ENCODE measurements at regions not wholly inside any gene's neighbourhood (a gene's known extent, or its start where the extent isn't known, plus 50 kb on each side); places are given as distances from the start of the nearest gene placed in this dataset.
A peak's percentile ranks its signal among the peaks of the same experiment; 100 is the strongest.

DNA sequence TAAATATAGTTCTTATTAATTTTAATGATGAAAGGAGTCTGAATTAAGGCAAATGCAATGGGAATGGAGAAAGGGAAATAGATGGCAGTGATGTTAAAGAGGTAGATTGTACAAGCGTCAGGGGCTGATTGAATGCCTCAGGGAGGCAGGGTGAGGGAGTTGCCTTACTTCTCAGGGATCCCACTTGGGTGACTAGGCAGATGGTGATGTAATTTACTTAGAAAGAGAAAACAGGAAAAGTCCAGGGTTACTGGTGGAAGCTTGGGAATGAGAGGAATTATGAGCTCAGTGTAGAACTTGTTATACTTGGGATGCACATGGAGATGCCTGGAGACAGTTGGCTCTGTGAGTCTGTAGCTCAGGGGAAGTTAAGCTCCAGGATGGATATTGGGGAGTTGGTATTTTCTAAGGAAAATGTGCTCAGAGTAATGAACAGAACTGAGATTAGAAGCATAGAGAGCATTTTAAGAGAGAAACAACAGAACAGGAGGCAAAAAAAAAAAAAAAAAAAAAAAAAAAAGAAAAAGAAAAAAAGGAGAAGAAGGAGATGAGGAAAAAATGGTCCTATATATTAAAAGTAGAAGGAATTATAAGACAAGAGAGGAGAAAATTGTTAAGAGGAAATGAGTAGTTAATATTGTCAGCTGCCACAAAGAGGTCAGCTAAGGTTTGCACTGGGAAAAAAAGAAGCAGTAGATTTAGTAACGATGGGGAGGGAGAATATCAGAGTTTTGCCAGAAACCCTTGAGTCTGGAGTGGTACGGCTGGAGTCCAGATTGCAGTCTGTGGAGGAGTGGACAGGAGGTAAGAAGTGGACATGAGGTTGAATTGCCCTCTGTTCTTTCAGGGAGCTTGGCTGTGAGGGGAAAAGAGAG is 88.0 kb upstream of the ELL2 start:
- intact Hi-C loops (cut with micrococcal nuclease; ENCODE audit: unreplicated experiment): no loop called here
- no peak for DNase-seq (ENCODE audit: low read depth, low spot score)
- Histone ChIP-seq H3K27ac (ENCODE audit: low read length) (peak overlapping the region; percentile 52; the same call in 1 of the 2 replicates), H3K9me3 (ENCODE audit: control insufficient read depth, insufficient read depth, low read depth, low read length) (no peaks in the 10 kb centered on the region), H3K4me1 (ENCODE audit: control insufficient read depth, insufficient read depth, low read length) (no peaks in the 10 kb centered on the region), H3K36me3 (ENCODE audit: control insufficient read depth, insufficient read depth, low read length) (no peaks in the 10 kb centered on the region), H3K27me3 (ENCODE audit: control insufficient read depth, insufficient read depth, low read length) (no peaks in the 10 kb centered on the region), H3K4me3 (ENCODE audit: low read depth in 2 of 2, low read length in 2 of 2) (no peak overlapping the region)
- ChIA-PET POLR2A (no interaction called here), CTCF (no interaction called here)
- TF ChIP-seq REST (IDR thresholded peaks at IDR 0.05; ENCODE audit: insufficient read depth in 1 of 2, low read depth in 2 of 2, low read length in 1 of 2) (no peak), POLR2AphosphoS5 (IDR thresholded peaks at IDR 0.05; ENCODE audit: low read depth, low read length) (no peak)
- no peak for ATAC-seq
- in situ Hi-C loops (cut with HindIII; ENCODE audit: low pct_unique_long_range_greater_than_20kb, low sequenced_read_pairs): no loop called here
- BruUV-seq (replicated peaks): no TSS peak

DNA sequence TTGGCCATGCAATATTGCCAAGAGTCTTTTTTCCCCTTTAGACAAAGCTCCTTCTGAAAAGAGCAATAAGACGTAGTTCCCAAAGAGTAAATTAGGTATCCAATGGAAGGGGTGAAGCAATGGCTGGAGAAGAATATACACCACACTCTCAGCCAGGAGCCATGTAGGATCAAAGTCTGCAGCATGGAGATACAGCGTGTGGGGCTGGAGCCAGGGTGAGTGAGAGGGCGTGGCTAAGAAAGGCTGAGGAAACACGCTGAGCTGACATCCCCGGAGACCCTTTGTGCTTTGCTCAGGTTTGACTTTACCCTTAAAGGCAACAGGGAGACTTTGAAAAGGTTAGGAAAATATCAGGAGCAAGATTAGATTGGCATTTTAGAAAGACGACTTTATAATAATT is 87.1 kb upstream of the ELL2 start:
- ATAC-seq: no peak

More for the DNA sequence above, 87.1 kb upstream of the ELL2 start:
- POLR2A ChIA-PET: no interaction called here
- H3K4me1 ChIP-seq (ENCODE audit: control insufficient read depth, insufficient read depth, low read length): no peaks in the 10 kb centered on the region
- TF ChIP-seq POLR2AphosphoS5 (IDR thresholded peaks at IDR 0.05; ENCODE audit: low read depth, low read length): no peak
- no peak for TF ChIP-seq TCF7L2 (IDR thresholded peaks at IDR 0.05; ENCODE audit: low read depth, low read length)
- no peak for TF ChIP-seq CTCF (IDR thresholded peaks at IDR 0.05)
- TF ChIP-seq REST (IDR thresholded peaks at IDR 0.05; ENCODE audit: insufficient read depth in 1 of 2, low read depth in 2 of 2, low read length in 1 of 2): no peak
- no peak for TF ChIP-seq SIN3A (IDR thresholded peaks at IDR 0.05; ENCODE audit: borderline replicate concordance, insufficient read depth, low read depth, low read length)
- intact Hi-C loops (cut with micrococcal nuclease; ENCODE audit: unreplicated experiment) (no loop called here), in situ Hi-C loops (cut with HindIII; ENCODE audit: low pct_unique_long_range_greater_than_20kb, low sequenced_read_pairs) (no loop called here)
- DNase-seq (ENCODE audit: low read depth, low spot score): no peak
- no peaks in the 10 kb centered on the region for H3K36me3 ChIP-seq (ENCODE audit: control insufficient read depth, insufficient read depth, low read length)
- no TSS peak for BruUV-seq (replicated peaks)
- no peak overlapping the region for H3K4me3 ChIP-seq (ENCODE audit: low read depth in 2 of 2, low read length in 2 of 2)
- H3K9me3 ChIP-seq (ENCODE audit: control insufficient read depth, insufficient read depth, low read depth, low read length): no peaks in the 10 kb centered on the region
- H3K27ac ChIP-seq (ENCODE audit: low read length): peak overlapping the region; percentile 36; the same call in 1 of the 2 replicates
- CTCF ChIA-PET: no interaction called here
- H3K27me3 ChIP-seq (ENCODE audit: control insufficient read depth, insufficient read depth, low read length): no peaks in the 10 kb centered on the region
